ENCODE measurements at regions not wholly inside any gene's neighbourhood (a gene's known extent, or its start where the extent isn't known, plus 50 kb on each side); places are given as distances from the start of the nearest gene placed in this dataset.
"Not testable (repeated sequence)": the region's sequence is repeated elsewhere in the genome, so short reads cannot be mapped to it uniquely, and the experiment has no call there.

DNA sequence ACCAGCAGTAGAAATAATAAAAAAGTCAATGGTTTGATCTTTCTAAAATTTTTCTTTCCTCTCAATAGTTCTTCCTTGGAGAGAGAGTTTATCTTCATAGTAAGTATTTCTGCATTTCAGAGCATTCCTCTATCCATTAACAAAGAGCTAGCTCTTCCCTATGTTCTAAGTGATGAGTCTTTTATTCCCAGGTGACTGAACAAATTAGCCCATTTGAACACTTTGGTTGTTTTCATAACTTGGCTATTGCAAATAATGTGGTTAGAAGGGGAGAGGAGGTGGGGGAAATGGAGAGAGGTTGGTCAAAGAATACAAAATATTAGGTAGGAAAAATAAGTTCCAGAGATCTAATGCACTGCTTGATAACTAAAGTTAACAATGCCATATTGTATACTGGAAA lies 598.9 kb downstream of the KCNT2 start:
- Histone ChIP-seq H3K27me3 (ENCODE audit: control insufficient read depth in 3 of 3, insufficient read depth in 3 of 3, low read length in 2 of 3) (no peaks in the 10 kb centered on the region), H3K9ac (ENCODE audit: insufficient read depth in 1 of 2, low read length in 2 of 2) (no peak overlapping the region), H3K4me1 (ENCODE audit: control insufficient read depth in 5 of 5, insufficient read depth in 5 of 5, low read length in 5 of 5) (no peaks in the 10 kb centered on the region), H3K36me3 (ENCODE audit: control insufficient read depth in 4 of 4, insufficient read depth in 4 of 4, low read length in 4 of 4) (no peaks in the 10 kb centered on the region), H3K9me3 (ENCODE audit: control insufficient read depth in 4 of 4, insufficient read depth in 3 of 4, low read length in 3 of 4) (no peaks in the 10 kb centered on the region), H3K4me3 (no peak overlapping the region), H3K27ac (ENCODE audit: low read depth in 1 of 2, low read length in 1 of 2) (no peak overlapping the region)
- TF ChIP-seq, protein P1, sequence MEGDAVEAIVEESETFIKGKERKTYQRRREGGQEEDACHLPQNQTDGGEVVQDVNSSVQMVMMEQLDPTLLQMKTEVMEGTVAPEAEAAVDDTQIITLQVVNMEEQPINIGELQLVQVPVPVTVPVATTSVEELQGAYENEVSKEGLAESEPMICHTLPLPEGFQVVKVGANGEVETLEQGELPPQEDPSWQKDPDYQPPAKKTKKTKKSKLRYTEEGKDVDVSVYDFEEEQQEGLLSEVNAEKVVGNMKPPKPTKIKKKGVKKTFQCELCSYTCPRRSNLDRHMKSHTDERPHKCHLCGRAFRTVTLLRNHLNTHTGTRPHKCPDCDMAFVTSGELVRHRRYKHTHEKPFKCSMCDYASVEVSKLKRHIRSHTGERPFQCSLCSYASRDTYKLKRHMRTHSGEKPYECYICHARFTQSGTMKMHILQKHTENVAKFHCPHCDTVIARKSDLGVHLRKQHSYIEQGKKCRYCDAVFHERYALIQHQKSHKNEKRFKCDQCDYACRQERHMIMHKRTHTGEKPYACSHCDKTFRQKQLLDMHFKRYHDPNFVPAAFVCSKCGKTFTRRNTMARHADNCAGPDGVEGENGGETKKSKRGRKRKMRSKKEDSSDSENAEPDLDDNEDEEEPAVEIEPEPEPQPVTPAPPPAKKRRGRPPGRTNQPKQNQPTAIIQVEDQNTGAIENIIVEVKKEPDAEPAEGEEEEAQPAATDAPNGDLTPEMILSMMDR (IDR thresholded peaks at IDR 0.05; ENCODE audit: control extremely low read depth, extremely low read depth): no peak
- DNase-seq (no peak), ATAC-seq (ENCODE audit: insufficient read depth, low FRiP score) (no peak)

- 53 to 74% methylated on average over 1 of the region's 1 CpG for WGBS, 2 donors
These were observed 600.5 kb downstream of the KCNT2 start for GRCh38 chr1:196007763-196008162.

GRCh38 chr1:196005426-196005825 lies 602.8 kb downstream of the KCNT2 start:
- no peaks in the 10 kb centered on the region for H3K36me3 ChIP-seq (ENCODE audit: control insufficient read depth in 4 of 4, insufficient read depth in 4 of 4, low read length in 4 of 4)
- WGBS, 2 donors: 93 to 96% methylated on average over 1 of the region's 1 CpG
- no peaks in the 10 kb centered on the region for H3K4me1 ChIP-seq (ENCODE audit: control insufficient read depth in 5 of 5, insufficient read depth in 5 of 5, low read length in 5 of 5)
- DNase-seq (no peak), ATAC-seq (ENCODE audit: insufficient read depth, low FRiP score) (no peak)
- H3K27ac ChIP-seq (ENCODE audit: low read depth in 1 of 2, low read length in 1 of 2): no peak overlapping the region
- H3K9ac ChIP-seq (ENCODE audit: insufficient read depth in 1 of 2, low read length in 2 of 2): no peak overlapping the region
- H3K9me3 ChIP-seq (ENCODE audit: control insufficient read depth in 4 of 4, insufficient read depth in 3 of 4, low read length in 3 of 4): no peaks in the 10 kb centered on the region
- H3K27me3 ChIP-seq (ENCODE audit: control insufficient read depth in 3 of 3, insufficient read depth in 3 of 3, low read length in 2 of 3): no peaks in the 10 kb centered on the region
- no peak overlapping the region for H3K4me3 ChIP-seq
- TF ChIP-seq, protein P1 (IDR thresholded peaks at IDR 0.05; ENCODE audit: control extremely low read depth, extremely low read depth): no peak

More at GRCh38 chr1:196007763-196008162, 600.5 kb downstream of the KCNT2 start:
- Histone ChIP-seq H3K27me3 (ENCODE audit: control insufficient read depth in 3 of 3, insufficient read depth in 3 of 3, low read length in 2 of 3) (no peaks in the 10 kb centered on the region), H3K9ac (ENCODE audit: insufficient read depth in 1 of 2, low read length in 2 of 2) (no peak overlapping the region), H3K4me1 (ENCODE audit: control insufficient read depth in 5 of 5, insufficient read depth in 5 of 5, low read length in 5 of 5) (no peaks in the 10 kb centered on the region), H3K36me3 (ENCODE audit: control insufficient read depth in 4 of 4, insufficient read depth in 4 of 4, low read length in 4 of 4) (no peaks in the 10 kb centered on the region), H3K4me3 (no peak overlapping the region), H3K9me3 (ENCODE audit: control insufficient read depth in 4 of 4, insufficient read depth in 3 of 4, low read length in 3 of 4) (no peaks in the 10 kb centered on the region), H3K27ac (ENCODE audit: low read depth in 1 of 2, low read length in 1 of 2) (no peak overlapping the region)
- TF ChIP-seq, protein P1 (IDR thresholded peaks at IDR 0.05; ENCODE audit: control extremely low read depth, extremely low read depth): no peak
- DNase-seq (no peak), ATAC-seq (ENCODE audit: insufficient read depth, low FRiP score) (no peak)

DNA sequence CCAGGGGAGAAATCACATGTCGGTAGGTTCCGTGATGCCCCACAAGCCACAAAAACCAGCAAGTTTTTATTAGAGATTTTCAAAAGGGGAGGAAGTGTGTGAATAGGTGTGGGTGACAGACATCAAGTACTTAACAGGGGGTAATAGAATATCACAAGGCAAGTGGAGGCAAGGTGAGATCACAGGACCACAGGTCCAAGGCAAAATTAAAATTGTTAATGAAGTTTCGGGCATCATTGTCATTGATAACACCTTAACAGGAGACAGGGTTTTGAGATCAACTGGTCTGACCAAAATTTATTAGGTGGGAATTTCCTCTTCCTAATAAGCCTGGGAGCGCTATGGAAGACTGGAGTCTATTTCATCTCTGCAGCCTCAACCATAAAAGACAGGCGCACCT lies 603.9 kb downstream of the KCNT2 start:
- not testable (repeated sequence) for H3K4me3 ChIP-seq; H3K36me3 ChIP-seq (ENCODE audit: control insufficient read depth in 4 of 4, insufficient read depth in 4 of 4, low read length in 4 of 4); H3K27me3 ChIP-seq (ENCODE audit: control insufficient read depth in 3 of 3, insufficient read depth in 3 of 3, low read length in 2 of 3); ATAC-seq (ENCODE audit: insufficient read depth, low FRiP score); H3K9me3 ChIP-seq (ENCODE audit: control insufficient read depth in 4 of 4, insufficient read depth in 3 of 4, low read length in 3 of 4); H3K27ac ChIP-seq (ENCODE audit: low read depth in 1 of 2, low read length in 1 of 2); H3K4me1 ChIP-seq (ENCODE audit: control insufficient read depth in 5 of 5, insufficient read depth in 5 of 5, low read length in 5 of 5); DNase-seq; H3K9ac ChIP-seq (ENCODE audit: insufficient read depth in 1 of 2, low read length in 2 of 2)
- 82 to 85% methylated on average over 5 of the region's 5 CpGs for WGBS, 2 donors

All from lung (tissue), 11 donors.